ENCODE measurements at regions not wholly inside any gene's neighbourhood (a gene's known extent, or its start where the extent isn't known, plus 50 kb on each side); places are given as distances from the start of the nearest gene placed in this dataset.
"Not testable (repeated sequence)": the region's sequence is repeated elsewhere in the genome, so short reads cannot be mapped to it uniquely, and the experiment has no call there.

DNA sequence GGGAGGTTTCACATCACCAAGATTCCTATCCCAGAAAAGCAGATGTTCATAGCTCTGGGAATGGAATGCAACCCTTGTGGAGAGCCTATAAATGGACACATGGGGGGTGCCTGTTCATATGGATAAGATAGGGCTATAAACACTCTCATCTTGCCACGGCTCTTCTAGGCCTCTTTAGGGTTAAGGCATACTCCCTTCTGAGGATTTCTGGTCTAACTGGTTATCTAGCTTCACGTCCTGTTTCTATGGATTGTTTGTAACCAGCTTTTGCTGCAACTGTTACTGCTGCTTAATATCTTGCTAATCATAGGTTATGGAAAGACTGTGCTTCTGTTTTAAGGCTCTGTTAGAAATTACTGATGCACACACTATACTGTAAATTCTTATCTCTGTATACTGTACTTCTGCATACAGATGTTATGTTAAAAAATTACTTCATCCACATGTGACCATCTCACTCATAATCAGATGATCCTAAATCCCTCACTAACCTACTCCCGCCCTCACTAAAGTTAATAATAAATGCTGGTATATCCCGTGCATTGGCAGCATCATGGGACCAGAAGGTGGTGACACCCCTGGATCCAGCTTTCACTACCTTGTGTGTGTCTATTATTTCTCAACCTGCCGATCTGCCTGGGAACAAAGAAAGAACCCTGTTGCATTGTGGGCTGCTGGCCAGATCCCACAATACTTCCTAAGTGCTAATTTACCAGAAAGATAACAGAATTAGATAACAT lies 68.7 kb downstream of the PRKAB2 start:
- DNase-seq = not testable (repeated sequence)

DNA sequence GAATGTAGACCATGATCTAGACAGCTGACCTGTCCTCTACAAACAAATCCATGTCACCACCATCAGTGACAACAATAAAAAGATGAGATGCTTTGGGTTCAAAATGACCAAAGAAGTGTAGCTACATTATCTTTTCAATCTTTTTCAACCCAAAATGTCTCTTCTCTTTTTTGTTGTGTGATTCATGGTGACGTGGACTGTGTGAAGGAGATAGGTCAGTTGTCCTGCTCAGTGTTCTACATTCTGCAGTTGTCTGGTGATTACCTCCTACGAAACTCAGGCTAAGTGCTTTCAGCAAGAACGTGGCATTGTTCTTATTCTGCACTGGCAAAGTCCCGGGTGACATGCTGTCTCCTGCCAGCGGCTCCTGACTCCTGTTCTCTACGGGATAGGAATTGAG lies 73.1 kb downstream of the PRKAB2 start:
- no peak for DNase-seq

DNA sequence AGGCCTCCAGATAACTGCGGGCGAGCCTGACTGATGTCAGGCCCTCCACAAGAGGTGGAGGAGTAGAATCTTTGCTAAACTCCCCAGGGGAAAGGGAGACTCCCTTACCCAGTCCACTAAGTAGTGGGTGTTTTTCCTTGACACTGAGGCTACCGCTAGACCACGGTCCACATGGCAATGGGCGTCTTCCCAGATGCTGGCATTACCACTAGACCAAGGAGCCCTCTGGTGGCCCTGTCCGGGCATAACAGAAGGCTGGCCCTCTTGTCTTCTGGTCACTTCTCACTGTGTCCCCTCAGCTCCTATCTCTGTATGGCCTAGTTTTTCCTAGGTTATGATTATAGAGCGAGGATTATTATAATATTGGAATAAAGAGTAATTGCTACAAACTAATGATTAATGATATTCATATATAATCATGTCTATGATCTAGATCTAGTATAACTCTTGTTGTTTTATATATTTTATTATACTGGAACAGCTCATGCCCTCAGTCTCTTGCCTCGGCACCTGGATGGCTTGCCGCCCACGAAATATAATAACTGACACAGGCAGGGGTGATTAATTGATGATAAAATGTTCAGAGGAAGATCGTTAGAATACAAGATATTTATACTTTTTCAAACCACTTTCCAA lies 73.8 kb downstream of the PRKAB2 start:
- DNase-seq = peak; percentile 35

DNA sequence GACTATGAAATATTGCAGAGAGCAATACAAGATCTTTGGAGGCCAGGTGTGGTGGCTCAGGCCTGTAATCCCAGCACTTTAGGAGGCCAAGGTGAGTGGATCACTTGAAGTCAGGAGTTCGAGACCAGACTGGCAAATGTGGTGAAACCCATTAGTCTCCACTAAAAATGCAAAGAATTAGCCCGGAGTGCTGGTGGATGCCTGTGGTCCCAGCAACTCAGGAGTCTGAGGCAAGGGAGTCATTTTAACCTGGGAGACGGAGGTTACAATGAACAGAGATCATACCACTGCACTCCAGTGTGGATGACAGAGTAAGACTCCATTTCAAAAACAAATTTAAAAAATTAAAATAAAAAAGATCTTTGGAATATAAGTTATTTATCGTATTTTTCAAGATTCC lies 76.6 kb downstream of the PRKAB2 start:
- no peak for DNase-seq

DNA sequence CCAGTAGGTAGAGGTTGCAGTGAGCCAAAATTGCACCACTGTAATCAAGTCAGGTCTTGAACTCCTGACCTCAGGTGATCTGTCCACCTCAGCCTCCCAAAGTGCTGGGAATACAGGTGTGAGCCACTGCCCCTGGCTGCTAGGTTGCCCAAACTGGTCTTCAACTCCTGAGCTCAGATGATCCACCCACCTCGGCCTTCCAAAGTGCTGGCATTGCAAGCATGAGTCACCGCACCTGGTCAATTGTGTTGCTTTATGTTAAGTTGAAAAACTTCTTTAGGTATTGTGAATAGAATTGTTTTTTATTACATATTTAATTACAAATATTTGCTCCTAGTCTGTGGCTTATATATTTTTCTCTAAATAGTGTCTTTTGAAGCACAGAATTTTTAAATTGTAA lies 80.5 kb downstream of the PRKAB2 start:
- DNase-seq = no peak

DNA sequence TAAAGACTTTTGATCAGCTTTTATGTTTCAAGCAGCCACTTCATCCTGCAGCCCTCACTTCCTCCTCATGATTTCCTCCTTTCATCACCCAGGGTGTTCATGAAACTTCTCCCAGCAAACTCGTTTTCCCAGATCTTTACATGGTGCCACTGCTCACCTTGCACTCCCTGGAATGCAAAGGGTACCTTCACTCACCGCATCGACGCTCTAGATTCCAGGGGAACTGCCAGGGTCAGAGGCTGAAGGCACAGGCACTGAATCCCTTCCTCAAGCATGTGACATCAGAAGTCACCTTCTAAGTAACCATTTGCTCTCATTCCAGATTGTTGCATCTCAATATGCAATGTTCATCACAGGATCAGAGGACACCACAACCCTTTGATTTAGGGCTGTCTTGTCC lies 82.8 kb downstream of the PRKAB2 start:
- no peak for DNase-seq

DNA sequence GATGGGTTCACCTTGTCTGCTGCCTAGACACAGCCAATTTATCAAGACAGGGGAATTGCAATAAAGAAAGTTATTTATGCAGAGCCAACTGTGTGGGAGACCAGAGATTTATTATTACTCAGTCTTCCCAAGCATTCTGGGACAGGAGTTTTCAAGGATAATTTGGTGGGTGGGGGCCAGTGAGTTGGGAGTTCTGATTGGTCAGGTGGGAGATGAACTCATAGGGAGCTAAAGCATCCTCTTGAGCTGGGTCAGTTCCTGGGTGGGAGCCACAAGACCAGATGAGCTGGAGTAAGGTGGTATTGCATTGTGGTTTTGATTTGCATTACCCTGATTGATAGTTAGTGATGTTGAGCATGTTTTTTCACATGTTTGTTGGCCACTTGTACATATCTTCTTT lies 86.1 kb downstream of the PRKAB2 start:
- DNase-seq = no peak

DNA sequence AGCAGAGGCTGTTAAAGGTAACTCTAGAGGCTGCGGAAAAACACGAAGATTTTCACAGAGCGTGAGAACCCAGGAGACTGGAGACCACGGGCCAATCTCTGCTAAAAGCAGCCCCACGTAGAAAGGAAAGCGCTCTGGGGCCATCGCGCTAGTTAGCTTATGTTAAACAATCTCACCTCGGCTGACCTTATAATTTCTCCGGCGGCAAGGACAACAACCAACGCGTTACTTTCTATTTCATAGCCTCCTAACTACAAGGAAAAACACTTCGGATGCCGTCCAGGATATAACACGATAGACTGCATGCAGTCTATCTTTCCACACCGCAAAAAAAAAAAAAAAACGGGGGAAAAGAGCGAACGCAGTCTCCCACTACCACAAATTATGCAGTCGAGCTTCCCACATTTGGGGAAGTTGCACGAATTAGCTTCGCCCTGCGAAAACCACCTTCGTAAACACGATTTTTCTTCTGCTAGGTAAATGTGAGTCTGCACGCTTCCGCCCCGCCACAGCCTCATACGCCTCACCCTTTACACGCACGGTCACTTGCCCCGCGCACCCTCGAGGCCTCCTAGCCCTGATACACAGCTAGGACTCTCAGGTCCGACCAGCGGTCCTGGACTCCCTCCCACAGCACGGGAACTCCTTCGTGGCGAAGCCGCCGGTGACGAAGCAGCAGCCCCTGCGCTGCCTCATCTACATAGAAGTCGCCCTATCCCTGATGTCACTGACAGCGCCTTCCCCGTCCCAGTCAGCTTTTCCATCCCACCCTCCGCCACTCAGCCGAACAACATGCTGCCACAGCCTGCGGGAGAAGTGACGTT lies 87.8 kb downstream of the PRKAB2 start:
- peak; percentile 81 for DNase-seq

DNA sequence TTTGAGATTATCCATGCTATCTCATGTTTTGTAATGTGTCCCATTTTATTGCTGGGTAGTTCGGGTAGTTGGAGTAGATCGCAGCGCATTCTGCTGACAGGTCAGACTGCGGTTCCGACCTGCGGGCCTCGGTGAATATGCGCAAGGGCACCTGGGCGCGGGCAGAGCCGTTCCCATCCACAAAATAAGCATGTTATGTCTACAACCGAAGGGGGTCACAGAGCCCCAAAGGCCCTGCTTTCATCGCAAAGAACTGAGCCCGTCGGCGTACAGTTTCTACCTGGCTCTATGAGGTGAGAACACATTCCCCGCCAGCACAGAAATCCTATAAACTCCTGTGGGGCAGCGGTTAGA lies 88.4 kb downstream of the PRKAB2 start:
- no peak for DNase-seq

DNA sequence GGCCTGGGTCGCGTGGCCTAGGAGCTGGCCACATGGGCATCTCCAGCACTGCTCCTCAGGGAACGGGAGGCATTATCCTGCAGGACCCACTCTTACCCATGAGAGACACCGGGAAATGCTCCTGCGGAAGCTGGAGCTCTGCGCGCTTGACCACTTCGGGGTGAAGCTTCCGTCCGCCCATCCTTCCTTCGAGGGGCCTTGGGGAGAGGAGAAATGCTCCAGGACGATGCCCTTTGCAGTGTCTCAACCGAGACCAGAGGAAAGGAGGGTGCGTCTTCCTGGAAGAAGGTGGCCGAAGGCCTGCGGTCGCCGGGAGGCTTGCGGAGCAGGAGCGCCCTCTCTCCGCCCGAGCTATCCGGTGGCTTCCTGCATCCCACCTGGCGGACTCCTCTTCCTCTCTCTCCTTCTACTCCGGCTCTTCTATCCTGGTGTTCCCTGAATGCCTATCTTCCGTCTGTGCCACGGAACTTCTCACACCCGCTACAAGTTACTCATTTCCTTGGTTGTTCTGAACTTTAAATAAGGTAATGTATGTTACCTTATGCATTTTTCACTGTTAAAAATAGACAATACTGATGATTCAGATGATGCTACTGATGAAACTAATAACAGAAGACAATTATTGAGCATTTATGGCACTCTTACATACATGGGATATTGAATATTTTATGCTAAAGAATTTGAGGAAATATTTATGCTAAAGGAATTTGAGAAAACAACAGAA lies 91.4 kb downstream of the PRKAB2 start:
- no peak for DNase-seq

DNA sequence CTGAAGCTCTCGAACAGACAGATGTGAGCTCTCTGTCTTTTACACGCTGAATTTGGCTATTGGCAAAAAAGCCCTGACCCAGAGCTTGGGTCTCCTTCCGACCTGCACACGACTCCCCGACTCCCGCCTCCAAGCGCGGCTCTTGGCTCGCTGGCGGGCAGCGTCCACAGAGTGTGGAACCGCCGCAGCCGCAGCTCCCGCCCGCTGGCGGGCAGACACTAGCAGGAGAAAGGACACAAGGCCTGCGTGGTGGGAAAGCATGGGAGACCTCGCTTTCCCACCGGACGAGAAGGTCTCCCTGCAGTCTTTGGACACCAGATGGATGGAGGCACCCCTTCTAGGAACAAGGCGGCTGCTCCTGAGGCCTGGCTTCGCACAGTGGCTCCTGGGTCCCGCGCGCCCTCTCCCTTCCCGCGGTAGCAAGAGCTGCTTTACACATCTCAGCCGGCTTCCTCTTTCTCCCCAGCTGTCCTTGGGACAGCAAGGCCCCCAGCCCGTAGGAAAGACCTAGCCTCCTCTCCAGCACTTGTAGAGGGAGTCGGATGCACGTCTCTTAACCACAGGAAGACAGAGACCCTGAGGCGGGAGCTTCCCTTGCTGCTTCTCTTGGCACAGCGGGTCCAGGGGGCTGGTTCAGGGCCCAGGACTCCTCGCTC lies 92.1 kb downstream of the PRKAB2 start:
- DNase-seq = no peak

DNA sequence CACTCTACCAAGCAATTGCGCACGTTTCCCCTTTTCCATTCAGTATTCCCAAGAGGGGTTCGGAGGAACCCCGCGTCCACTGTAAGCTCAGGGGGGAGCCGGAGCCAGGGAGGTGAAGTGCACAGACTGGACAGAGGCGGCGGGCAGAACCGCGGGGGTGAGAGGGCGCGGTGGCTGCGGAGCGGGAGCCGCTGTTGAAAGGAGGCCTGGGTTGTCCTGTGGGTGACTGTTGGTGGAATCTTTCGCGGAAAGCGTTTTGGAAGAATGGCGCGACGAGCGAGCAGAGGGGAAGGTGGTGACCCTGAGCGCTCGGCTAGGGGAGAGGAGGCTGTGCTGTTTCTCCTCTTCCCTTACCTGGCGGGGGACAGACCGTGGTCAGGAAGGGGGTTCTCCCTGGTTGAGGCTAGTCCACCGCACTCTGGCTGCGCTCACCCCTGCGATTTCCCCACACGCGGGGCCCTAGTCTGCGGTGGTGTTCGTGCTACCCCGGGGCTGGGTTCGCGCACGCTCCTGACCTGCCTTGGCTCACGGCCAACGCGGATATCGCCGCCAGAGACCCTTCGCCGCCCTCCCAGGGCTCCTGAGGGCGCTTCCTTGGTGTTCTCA lies 92.8 kb downstream of the PRKAB2 start:
- no peak for DNase-seq

DNA sequence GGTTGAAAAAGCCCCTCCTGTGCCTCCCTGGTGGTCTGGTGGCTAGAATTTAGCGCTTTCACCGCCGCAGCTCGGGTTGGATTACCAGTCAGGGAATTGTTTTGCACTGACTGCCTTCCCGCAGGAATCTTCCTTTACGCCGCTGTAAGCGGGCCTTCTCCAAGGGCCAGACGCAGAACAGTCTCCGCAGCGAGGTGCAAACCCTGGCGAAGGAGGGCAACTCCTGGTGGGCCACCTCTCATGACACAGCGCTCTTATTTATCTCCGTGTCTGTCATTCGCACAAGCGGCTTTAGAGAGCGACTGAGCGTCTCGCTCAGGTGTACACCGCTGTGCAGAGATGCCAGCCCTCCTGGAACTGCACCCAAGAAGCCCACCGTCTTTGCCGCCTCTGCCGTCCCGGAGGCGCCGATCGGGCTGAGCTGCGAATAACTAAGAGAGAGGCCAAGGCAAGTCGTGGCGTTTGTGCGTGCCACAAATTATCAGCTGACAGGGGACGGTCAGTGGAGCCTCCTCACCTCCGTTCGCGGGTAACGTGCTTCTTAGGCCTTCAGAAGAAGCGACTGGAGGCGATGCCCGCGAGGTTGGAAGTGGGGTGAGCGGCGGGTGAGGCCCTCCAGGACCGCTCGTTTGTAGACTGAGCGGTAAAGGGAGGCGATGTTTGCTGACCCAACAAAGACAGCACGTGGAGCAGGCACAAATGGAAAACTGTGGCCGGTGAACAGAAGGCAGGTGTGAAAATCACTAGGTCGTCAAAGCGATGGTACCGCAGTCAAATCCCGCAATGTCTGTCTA lies 93.5 kb downstream of the PRKAB2 start:
- no peak for DNase-seq

DNA sequence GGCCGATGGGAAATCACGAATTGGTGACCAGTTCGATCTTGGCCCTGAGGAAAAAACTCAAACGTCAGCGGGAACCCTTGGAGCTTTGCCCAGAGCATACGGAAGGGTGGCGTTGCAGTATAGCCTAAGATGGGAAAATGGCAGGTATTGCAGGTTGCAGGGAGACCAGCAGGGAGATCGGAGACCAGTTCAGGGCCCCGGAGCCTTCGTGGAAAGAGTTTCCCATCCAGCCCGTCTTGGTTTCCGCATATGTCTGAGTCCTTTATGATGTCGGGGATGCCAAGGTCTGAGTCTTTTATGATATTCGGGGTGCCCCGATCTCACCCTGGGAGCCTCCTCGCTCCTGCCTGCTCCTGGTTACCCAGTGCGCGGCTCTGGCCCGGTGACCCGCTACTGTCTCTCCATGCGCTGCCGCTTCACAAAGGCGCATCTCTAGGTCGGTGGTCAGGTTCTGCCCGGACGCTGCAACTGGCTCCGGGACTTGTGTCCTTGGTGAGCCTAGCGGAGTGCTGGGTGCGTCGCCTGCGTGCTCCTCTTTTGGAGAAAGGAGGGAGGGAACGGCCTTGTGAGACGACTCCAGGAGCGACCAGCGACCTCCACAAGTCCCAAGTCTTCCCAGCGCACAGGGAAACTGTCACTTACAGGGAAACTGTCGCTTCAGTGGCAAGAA lies 94.2 kb downstream of the PRKAB2 start:
- DNase-seq = no peak

DNA sequence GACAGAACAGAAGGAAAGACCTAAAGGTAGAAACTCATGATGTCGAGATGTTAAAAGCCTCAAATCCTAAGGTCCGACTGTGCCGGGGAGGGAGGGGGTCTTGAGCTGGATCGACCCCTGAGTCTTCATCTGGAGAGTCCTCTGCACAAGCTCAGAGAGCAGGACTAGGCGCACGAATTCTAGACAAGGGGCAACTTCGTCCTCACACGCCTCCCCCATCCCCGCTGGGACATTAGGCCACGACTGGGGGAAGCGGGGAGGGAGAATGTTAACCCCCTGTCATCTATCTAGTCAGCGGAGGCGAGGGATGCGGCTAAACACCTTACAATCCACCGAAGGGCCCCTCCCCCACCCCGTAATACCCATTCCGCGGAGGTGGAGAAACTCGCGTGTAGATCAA lies 94.7 kb downstream of the PRKAB2 start:
- no peak for DNase-seq

DNA sequence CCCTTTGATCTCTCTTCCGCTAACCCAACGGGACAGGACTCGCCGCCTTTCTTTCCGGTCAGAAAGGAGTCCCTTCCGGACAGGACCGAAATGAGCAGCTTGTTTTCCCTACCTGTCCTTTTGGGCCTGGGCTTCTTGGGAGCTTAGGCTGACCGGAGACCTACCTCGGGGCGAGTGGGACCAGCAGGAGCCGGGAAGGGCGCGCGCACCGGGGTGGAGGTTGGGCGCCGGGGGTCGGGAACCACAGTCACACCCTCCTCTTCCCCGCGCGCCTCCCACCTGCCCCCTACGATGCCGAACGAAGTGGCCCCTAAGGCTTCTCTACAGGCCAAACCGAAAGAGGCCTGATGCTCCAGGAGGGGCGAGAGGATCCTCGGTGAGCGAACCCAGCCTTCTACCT lies 95.2 kb downstream of the PRKAB2 start:
- DNase-seq = no peak

DNA sequence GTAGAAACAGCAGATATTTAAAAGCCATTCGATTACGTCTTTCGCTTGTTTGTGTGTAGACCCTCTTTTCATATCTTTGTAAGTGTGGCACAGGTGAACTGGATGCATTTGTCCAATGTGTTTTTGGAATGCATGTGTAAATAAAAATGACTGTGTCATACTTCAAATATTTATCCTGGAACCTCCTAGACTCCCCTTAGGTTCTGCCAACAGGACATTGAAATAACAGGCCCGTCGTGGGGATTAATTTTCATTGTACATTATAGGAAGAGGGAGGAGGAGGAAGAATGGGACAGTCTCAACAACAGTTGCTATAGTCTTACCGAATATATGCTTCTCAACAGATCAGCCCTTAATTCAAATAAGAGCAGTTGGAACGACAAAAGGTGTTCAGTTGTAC lies 95.8 kb downstream of the PRKAB2 start:
- no peak for DNase-seq

DNA sequence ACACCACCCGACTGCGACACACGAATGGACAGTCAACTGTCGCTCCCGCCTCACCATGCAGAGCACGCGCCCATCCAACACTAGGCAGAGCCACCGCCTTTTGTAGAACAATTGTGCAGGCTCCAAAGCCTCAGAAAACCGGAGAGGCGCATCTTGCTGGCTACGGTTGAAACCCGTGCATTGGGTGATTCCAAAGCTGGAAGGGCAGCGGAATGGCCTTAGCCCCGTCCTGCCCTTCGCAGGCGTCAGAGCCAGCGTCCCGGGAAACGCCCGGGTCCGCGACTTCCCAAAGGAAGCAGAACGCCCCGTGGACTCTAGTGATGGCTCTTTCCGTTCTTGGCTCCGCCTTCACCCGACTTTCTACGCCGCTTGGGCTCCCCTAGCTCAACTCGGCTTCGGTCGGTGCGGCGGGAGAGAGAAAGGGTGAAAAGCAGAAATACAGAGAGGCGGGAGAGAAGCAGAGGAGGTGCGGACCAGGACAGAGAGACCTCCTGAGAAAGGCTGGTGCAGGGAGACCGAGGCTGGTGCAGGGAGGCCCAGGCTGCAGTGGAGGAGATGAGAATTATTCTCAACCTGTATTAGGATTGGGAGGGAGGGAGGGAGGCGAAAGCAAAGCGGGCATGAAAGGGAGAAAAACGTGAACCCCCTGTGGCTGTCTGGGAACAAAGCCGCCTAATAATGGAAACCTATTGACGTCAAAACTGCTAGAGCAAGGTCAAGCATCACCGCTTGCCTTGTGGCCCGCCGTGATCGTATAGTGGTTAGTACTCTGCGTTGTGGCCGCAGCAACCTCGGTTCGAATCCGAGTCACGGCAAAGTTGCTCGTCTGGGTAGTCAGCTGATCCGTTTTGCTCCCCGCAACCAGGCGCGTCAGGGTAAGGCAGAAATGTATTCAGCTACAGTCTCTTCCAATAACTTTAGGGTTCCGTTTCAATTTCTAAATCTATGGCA lies 99.5 kb downstream of the PRKAB2 start:
- DNase-seq = no peak

DNA sequence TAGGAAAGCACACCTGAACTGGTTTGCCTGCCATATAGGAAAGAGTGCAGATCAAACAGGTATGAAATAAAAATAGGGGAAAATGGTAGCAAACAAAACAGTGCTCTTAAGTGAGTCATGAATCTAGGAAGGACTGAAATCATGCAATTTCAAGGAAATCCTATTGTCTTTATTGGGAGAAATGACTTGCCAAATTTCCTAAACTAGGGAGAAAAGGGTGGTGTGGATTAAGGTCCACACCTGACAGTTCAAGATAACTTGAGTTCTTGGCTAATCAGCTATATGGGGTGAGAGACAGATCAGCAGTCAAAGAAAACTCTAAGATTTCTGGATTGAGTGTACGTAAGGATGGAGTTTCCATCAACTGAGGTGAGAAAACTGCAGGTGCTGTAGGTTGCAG lies 101.1 kb downstream of the PRKAB2 start:
- no peak for DNase-seq

DNA sequence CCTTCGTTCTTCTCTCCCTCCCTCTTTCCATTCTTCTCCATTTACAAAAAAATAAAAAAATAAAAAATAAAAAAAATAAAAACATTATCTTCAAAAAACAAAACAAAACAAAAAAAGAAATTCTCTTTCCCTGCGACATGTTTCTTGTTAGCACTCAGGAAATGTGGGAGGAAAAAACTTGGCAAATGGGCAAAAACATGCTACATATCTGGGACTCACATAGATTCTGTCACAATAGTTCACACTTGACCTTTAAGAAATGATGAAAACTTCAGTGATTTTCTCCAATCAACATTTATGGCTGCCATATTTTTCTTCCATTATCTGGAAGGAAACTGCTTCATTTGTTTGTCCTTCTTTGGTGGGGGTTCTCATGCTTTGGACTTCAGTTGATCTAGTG lies 109.3 kb downstream of the PRKAB2 start:
- no peak for DNase-seq
